Glomerular visceral epithelial cell (primary cell): ENCODE measurements at regions not wholly inside any gene's neighbourhood (a gene's known extent, or its start where the extent isn't known, plus 50 kb on each side); places are given as distances from the start of the nearest gene placed in this dataset.
"Not testable (repeated sequence)": the region's sequence is repeated elsewhere in the genome, so short reads cannot be mapped to it uniquely, and the experiment has no call there.

Source experiments
- DNase-seq: peaks from one replicate; pipeline ENCODE4 v3.0.0-alpha.2; 2016; ENCODE audit errors: extremely low spot score

DNA sequence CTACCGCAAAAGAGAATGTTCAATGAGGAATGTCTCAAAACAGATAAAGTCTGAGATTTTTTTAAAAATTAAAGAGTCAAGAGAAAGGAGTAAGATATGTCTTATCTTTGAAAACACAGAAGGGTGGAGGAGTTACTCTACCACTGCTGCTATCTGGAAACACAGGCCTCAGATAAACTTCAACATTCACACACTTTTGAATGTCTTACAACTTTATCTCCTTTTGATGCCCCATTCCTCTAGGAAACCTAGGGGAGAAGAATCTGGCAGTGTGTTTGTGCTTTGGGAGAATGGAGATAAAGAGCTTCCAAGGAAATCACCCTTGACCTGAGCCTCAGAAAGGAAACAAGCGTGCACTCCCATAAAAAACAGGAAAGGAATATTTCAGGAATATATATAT, 468.2 kb downstream of the PLOD2 start:
- no peak for DNase-seq

DNA sequence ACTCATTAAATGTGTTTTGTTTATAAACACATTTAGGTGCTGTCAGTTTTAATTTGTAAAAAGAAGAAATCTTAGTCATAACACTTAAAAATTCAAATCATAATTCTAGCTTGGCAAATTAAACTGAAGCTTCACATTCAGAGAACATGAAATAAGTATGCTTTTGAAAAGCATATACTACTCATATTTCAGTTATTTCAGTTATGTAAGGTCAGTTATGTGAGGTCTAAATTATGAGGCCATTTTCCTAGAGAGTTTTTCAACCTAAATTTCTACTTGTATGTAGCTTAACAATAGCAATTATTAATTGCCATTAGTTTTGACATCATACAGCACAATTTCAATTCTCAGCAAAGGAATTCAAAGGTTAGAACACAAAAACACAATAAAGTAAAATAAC, 465.0 kb downstream of the PLOD2 start:
- DNase-seq = no peak

- no peak for DNase-seq
Measured at GRCh38 chr3:145698250-145698649, 462.7 kb downstream of the PLOD2 start.

GRCh38 chr3:145698749-145699148, 462.2 kb downstream of the PLOD2 start:
- DNase-seq = no peak

DNA sequence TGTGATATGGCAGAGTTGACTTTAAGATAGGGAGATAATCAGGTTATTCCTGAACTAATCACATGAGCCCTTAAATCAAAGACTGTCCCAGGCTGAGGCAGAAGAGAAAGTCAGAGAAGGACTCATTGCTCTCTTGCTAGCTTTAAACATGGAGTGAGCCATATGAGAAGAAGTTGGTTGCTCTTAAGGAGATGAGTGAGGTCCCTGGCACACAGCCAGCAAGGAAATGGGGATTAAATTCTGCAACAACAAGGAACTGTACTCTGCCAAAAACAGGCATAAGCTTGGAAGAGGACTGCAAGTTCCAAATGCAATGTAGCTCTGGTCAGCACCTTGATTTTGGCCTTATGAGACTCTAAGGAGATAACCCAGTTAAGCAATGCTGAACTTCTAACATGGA, 457.0 kb downstream of the PLOD2 start:
- no peak for DNase-seq

DNA sequence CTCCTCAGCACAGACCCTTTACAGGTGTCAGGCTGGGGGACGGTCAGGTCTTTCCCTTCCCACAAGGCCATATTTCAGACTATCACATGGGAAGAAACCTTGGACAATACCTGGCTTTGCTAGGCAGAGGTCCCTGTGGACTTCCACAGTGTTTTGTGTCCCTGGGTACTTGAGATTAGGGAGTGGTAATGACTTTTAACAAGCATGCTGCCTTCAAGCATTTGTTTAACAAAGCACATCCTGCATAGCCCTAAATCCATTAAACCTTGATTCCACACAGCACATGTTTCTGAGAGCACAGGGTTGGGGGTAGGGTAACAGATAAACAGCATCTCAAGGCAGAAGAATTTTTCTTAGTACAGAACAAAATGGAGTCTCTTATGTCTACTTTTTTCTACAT, 451.2 kb downstream of the PLOD2 start:
- DNase-seq = not testable (repeated sequence)

- no peak for DNase-seq
Measured at GRCh38 chr3:145716519-145716918, 444.5 kb downstream of the PLOD2 start.

GRCh38 chr3:145719114-145719513, 441.9 kb downstream of the PLOD2 start:
- no peak for DNase-seq

- DNase-seq = no peak
Measured at GRCh38 chr3:145721273-145721805, 439.6 kb downstream of the PLOD2 start.

GRCh38 chr3:145721815-145722214, 439.2 kb downstream of the PLOD2 start:
- DNase-seq = no peak

DNA sequence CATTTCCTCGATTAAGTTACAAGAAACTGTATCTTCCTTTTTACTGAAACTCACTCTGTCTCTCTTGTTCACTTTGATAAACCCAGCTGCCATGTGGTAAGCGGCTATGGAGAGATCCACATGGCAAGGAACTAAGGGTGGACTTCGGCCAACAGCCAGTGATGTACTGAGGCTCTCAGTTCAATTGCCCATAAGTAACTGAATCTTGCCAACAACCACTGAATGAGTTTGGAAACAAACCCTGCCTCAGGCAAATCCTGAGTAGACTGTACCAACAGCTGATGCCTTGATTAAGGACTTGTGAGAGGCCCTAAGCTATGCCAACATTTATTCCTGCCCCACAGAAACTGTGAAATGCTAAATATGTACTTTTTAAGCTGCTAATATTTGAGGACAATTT, 433.5 kb downstream of the PLOD2 start:
- DNase-seq = no peak

DNA sequence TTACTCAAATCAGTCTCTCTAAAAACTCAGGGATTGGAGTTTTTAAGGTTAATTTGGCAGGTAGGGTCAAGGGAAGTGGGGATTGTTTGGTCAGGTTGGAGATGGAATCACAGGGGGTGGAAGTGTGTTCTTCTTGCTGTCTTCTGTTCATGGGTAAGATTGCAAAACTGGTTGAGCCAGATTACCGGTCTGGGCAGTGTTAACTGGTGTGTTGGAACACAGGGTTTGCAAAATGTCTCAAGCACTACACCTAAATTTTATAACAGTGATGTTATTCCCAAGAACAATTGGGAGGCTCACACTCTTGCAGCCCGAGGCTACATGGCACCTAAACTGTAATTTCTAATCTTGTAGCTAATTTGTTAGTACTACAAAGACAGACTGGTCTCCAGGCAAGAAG, 425.4 kb downstream of the PLOD2 start:
- no peak for DNase-seq

GRCh38 chr3:145737952-145738351, 423.0 kb downstream of the PLOD2 start:
- no peak for DNase-seq

DNA sequence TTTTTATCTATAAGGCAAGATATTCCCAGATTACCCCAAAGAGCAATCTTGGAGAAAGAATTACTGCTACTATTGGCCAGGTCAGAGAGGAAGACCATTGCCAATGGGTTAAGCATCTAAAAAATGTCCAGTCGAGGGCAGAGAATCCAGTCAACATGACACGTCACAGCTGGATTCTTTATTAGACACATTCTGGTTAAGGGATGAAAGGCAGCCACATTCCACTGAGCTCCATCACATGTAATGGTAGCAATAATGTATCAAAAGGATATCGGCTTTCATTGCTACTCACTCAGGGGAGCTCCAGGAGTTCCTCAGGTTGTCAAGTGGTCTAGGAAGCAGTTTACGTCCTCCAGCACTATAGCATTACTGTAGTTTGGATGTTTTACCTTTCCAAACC, 421.1 kb downstream of the PLOD2 start:
- no peak for DNase-seq

DNA sequence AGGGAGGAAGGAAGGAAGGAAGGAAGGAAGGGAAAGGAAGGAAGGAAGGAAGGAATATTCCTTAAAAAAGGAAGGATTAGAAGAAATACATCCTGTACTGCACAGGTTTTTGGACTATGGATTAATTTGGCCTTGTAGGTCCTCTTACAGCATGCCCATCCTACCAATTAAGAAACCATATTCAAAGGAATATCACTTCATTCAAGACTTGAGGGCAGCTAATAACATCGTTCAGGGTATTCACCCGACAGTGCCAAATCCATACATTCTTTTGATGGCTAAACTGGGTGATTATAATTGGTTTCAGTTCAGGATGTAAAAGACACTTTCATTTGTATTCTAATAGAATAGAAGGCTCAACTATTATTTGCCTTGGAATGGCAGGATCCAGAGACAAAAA, 410.3 kb downstream of the PLOD2 start:
- no peak for DNase-seq

DNA sequence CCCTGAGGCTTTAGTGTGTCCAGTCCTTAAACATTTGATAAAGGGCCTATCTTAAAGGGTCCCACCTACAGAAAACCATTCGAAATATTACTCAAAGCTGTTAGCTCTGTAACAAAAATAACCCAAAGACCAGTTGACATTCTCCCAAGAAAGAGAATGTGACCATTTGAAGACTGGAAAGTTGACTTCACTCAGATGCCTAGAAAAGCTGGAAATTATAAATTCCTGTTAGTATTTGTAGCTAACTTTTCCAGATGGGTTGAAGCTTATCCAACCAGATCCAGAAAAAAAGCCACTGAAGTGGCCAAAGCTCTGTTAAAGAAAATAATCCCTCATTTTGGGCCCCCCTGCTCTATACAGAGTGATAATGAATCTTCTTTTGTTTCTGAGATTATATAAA, 408.4 kb downstream of the PLOD2 start:
- no peak for DNase-seq

GRCh38 chr3:145754605-145755289, 406.2 kb downstream of the PLOD2 start:
- DNase-seq = no peak

- DNase-seq = no peak
Measured at GRCh38 chr3:145760036-145760435, 400.9 kb downstream of the PLOD2 start.

GRCh38 chr3:145767909-145768308, 393.1 kb downstream of the PLOD2 start:
- no peak for DNase-seq

DNA sequence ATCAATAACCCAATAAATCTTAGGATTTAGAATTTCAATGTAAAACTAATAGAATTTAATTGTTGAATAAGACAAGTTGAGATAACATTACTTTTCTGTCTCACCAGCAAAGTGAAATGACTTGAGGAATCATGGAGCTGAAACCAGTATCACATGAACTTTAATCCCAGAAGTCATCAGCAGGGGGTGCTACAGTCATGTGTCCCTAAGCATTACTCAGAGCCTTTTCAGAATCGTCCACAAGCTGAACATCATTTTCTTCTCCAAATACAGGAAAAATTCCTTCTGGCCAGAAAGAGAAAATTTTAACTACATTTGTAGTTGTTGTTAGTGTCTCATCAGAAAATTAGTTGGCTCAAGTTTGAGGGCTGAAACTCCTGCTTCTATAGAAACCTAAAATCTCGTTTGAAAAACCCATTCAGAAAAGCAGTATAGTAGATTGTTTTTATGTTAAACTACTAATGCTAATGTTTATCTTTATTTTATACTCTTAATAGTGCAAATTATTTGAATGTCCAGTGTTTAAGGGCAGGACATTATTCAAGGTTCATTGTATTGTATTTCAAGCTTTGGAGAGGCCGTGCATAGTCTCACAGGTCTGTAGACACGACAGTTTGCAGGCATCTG, 384.1 kb downstream of the PLOD2 start:
- peak; percentile 39 for DNase-seq

DNA sequence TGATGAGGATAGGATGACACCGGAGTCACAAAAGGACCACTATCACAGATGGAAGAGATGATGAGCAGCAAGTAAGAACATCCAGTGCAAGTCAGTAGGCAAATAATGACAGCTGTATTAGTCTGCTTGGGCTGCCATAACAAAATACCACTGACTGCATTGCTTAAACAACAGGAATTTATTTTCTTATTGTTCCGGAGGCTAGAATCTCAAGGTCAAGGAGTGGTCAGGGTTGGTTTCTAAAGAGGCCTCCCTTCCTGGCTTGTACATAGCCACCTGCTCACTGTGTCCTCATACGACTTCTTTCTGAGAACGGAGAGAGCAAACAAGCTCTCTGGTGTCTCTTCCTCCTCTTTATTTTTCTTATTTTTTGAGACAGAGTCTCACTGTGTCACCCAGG, 380.7 kb downstream of the PLOD2 start:
- DNase-seq = no peak

DNA sequence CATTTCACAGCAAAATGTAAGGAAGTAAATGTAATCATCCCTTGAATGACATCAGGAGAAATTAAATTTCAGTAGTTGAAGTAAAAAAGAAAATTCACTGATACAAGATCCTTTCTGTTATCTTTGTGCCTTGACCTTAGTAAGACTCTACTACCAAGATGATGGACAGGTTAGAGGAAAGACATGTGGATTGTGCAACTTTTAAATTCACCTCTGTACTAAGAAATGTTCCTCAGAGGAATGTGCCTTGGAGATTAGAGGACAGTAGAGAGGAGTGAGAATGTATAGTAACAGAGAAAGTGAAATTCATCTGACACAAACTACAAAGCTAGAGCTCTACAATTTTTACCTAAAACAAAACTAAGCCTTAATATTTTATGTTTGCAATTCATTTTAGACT, 375.3 kb downstream of the PLOD2 start:
- no peak for DNase-seq

GRCh38 chr3:145798007-145798406, 363.0 kb downstream of the PLOD2 start:
- DNase-seq = no peak
